ENCODE measurements at regions not wholly inside any gene's neighbourhood (a gene's known extent, or its start where the extent isn't known, plus 50 kb on each side); places are given as distances from the start of the nearest gene placed in this dataset.
"Not testable (repeated sequence)": the region's sequence is repeated elsewhere in the genome, so short reads cannot be mapped to it uniquely, and the experiment has no call there.

DNA sequence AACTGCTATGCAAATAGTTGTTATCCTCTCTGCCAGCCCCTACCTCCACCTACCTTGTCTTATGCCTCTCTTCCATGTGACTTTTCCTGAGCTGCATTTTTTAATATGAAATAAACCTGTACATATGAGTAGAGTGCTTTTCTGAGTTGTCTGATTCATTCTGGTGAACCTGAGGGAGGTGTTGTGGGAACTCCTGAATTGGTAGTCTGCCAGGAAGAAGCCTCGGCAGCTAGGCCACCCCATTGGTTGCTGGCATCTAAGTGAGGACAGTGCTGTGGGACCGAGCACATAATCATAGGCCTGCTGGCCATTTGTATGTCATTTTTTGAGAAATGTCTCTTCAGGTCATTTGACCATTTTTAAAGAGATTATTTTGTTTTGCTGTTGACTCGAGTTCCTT lies 1146.8 kb downstream of the UQCRFS1 start:
- ATAC-seq (no peak), DNase-seq (no peak)
- TF ChIP-seq, protein P1, sequence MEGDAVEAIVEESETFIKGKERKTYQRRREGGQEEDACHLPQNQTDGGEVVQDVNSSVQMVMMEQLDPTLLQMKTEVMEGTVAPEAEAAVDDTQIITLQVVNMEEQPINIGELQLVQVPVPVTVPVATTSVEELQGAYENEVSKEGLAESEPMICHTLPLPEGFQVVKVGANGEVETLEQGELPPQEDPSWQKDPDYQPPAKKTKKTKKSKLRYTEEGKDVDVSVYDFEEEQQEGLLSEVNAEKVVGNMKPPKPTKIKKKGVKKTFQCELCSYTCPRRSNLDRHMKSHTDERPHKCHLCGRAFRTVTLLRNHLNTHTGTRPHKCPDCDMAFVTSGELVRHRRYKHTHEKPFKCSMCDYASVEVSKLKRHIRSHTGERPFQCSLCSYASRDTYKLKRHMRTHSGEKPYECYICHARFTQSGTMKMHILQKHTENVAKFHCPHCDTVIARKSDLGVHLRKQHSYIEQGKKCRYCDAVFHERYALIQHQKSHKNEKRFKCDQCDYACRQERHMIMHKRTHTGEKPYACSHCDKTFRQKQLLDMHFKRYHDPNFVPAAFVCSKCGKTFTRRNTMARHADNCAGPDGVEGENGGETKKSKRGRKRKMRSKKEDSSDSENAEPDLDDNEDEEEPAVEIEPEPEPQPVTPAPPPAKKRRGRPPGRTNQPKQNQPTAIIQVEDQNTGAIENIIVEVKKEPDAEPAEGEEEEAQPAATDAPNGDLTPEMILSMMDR (IDR thresholded peaks at IDR 0.05), result no peak
- intact Hi-C loops (cut with DNase I), result no loop called here
- Histone ChIP-seq H3K4me3 (no peak overlapping the region), H3K36me3 (no peaks in the 10 kb centered on the region), H3K4me1 (no peaks in the 10 kb centered on the region), H3K27me3 (no peaks in the 10 kb centered on the region), H3K27ac (no peak overlapping the region), H3K9me3 (peaks cover 0 to 5% (median 0%) of the 10 kb centered on the region in 11 donors)
- WGBS, 2 donors, result 79 to 82% methylated on average over 3 of the region's 3 CpGs

DNA sequence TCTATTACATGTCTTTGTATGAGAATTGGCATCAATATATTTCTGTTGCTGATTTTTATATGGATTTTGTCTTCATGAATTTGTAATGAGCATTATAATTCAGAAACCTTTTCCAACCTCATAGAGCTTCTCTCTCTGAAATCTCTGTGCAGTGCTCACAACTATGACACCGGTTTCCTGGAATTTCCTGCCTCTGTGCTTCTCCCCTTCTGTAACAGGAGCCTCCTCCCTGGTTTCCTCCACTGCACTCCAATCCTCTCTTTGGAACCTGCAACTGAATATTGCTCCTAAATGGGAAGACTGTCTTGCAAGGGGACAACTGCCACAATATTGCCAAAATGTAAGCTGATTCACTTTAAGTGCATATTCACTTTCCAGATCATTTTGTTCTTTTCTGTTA lies 1147.9 kb downstream of the UQCRFS1 start:
- Histone ChIP-seq H3K36me3 (no peaks in the 10 kb centered on the region), H3K4me3 (no peak overlapping the region), H3K27me3 (no peaks in the 10 kb centered on the region), H3K27ac (no peak overlapping the region), H3K4me1 (no peaks in the 10 kb centered on the region), H3K9me3 (peaks cover 0 to 12% (median 0%) of the 10 kb centered on the region in 11 donors)
- ATAC-seq (no peak), DNase-seq (no peak)
- intact Hi-C loops (cut with DNase I), result no loop called here
- 20 to 31% methylated on average over 1 of the region's 1 CpG for WGBS, 2 donors
- TF ChIP-seq, protein P1 (IDR thresholded peaks at IDR 0.05), result no peak

DNA sequence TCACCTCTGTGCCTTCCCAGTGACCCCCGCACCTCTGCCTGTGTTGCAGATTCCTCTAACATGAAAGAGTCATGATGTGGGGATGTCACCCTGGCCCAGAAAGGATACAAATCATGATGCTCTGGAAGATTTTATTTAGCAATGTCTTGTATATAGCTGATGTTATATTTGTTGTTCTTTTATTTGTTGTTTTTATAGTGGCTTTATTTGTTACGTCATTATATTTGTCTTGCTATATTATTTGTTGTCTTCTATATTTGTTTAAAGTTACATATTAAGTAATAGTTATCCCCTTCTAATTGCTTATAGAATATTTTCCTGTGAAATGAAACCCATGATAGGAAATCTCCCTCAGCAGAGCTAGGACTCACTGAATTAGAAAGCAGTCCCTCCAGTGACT lies 1149.2 kb downstream of the UQCRFS1 start:
- Histone ChIP-seq H3K36me3 (no peaks in the 10 kb centered on the region), H3K9me3 (peaks cover 0 to 24% (median 0%) of the 10 kb centered on the region in 11 donors), H3K4me3 (no peak overlapping the region), H3K27ac (no peak overlapping the region), H3K27me3 (no peaks in the 10 kb centered on the region), H3K4me1 (no peaks in the 10 kb centered on the region)
- intact Hi-C loops (cut with DNase I), result no loop called here
- ATAC-seq, result no peak
- WGBS, 2 donors, result 88 to 93% methylated on average over 2 of the region's 2 CpGs
- no peak for DNase-seq
- TF ChIP-seq, protein P1 (IDR thresholded peaks at IDR 0.05), result no peak

DNA sequence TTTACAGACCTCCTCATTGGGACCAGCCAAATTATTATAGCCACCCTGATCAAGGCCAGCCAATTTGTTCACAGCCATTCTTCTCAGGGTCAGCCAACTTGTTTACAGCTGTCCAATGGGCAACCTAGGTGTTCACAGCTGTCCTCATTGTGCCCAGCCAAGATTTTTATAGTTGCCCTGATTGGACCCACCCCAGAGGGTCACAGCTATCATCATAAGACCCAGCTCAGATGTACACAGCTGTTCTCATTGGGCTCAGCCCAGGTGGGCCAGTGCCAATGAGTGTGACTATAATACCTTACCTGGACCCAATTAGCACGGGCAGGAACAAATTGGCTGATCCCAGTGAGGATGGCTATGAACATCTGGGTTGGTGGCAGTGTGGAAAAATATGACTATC lies 1151.8 kb downstream of the UQCRFS1 start:
- H3K27ac ChIP-seq, result no peak overlapping the region
- 81 to 93% methylated on average over 1 of the region's 1 CpG for WGBS, 2 donors
- TF ChIP-seq, protein P1 (IDR thresholded peaks at IDR 0.05), result no peak
- H3K4me1 ChIP-seq, result no peaks in the 10 kb centered on the region
- intact Hi-C loops (cut with DNase I), result no loop called here
- no peaks in the 10 kb centered on the region for H3K36me3 ChIP-seq
- no peaks in the 10 kb centered on the region for H3K27me3 ChIP-seq
- DNase-seq (no peak), ATAC-seq (no peak)
- H3K4me3 ChIP-seq, result no peak overlapping the region
- peaks cover 0 to 47% (median 0%) of the 10 kb centered on the region in 11 donors for H3K9me3 ChIP-seq

DNA sequence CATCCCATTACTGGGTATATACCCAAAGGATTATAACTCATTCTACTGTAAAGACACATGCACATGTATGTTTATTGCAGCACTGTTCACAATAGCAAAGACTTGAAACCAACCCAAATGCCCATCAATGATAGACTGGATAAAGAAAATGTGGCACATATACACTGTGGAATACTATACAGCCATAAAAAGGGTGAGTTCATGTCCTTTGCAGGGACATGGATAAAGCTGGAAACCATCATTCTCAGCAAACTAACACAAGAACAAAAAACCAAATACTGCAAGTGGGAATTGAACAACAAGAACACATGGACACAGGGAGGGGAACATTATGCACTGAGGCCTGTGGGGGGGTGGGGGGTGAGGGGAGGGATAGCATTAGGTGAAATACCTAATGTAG lies 1155.9 kb downstream of the UQCRFS1 start:
- intact Hi-C loops (cut with DNase I); DNase-seq; H3K27me3 ChIP-seq; ATAC-seq; H3K4me1 ChIP-seq; H3K27ac ChIP-seq; H3K4me3 ChIP-seq; H3K36me3 ChIP-seq: not testable (repeated sequence)
- H3K9me3 ChIP-seq, result peaks cover 0 to 62% (median 0%) of the 10 kb centered on the region in 11 donors

Measured in heart right ventricle (tissue), 16 donors.